ENCODE measurements at regions not wholly inside any gene's neighbourhood (a gene's known extent, or its start where the extent isn't known, plus 50 kb on each side); places are given as distances from the start of the nearest gene placed in this dataset.

DNA sequence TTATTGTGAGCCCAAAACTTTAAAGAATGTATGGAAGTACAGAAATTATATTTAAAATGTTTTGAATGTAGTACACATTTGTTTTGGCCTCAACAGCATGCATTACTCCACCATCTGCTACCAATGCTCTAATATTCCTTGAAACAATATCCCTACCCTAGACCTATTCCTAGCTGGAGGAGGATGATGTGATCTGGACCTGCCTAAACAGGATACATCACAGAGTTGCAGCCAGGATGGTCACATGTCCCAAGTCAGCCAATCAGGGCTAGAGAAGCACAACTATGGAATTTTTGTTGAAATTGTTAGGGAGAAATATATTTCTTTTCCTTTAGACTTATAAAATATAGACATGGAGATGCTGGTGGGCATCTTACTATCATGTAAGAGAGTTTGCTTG is 623.3 kb upstream of the NR5A2 start:
- Histone ChIP-seq H3K27me3 (ENCODE audit: control insufficient read depth in 1 of 2, insufficient read depth in 2 of 2, low read length in 2 of 2) (no peaks in the 10 kb centered on the region), H3K36me3 (ENCODE audit: control insufficient read depth in 2 of 2, insufficient read depth in 2 of 2, low read length in 2 of 2) (no peaks in the 10 kb centered on the region), H3K4me3 (ENCODE audit: low read length in 2 of 2) (no peak overlapping the region), H3K27ac (ENCODE audit: low read length) (no peak overlapping the region), H3K9me3 (ENCODE audit: control insufficient read depth in 2 of 2, low read length in 2 of 2) (no peaks in the 10 kb centered on the region), H3K9ac (ENCODE audit: low read length in 2 of 2) (no peak overlapping the region), H3K4me1 (ENCODE audit: control insufficient read depth, insufficient read depth, low read length) (no peaks in the 10 kb centered on the region)

DNA sequence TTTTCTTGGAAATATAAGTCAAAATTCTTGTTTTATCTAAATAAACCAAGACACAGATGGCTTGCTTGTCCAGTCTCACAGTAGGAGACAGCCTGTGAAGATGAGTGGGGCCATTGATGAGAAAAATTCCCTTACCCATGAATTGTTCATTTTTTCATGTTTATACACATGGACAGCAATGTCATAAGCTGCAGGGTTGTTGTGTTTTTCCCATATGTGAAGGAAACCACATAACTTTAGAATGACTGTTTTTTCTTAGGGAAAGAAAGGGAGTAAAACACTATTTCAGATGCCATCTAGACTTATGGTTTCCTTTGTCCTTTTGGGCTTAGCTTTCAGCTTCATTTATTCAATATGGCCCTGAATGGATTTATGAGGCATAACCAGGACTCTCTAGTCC is 622.5 kb upstream of the NR5A2 start:
- H3K4me3 ChIP-seq (ENCODE audit: low read length in 2 of 2), result no peak overlapping the region
- H3K27ac ChIP-seq (ENCODE audit: low read length), result no peak overlapping the region
- no peaks in the 10 kb centered on the region for H3K9me3 ChIP-seq (ENCODE audit: control insufficient read depth in 2 of 2, low read length in 2 of 2)
- no peaks in the 10 kb centered on the region for H3K27me3 ChIP-seq (ENCODE audit: control insufficient read depth in 1 of 2, insufficient read depth in 2 of 2, low read length in 2 of 2)
- no peaks in the 10 kb centered on the region for H3K4me1 ChIP-seq (ENCODE audit: control insufficient read depth, insufficient read depth, low read length)
- no peaks in the 10 kb centered on the region for H3K36me3 ChIP-seq (ENCODE audit: control insufficient read depth in 2 of 2, insufficient read depth in 2 of 2, low read length in 2 of 2)
- no peak overlapping the region for H3K9ac ChIP-seq (ENCODE audit: low read length in 2 of 2)

DNA sequence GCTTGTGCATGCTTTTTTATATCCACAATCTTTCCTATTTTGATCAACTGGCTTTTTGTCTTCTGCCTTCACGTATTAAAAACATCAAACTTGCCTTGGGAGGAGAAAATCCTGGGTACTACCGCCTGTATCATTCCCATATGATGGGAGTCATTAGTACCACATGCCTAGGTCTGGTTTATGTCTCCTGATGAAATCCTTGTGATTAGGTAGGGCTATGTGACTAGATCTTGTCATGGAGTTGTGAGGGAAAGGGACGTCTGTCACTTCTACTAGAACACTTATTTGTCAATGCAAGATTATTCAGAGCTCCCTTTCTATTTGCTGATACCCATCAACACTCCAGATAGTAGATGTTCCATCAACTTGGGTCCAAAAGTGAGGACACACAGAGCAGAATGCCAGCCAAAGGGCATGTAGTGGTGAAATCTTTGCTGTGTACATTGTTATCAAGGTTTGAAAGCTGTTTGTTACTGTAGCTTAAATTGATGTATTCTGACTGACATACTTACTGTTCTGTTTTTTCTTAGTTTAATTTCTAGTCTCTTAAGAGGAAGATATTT is 621.8 kb upstream of the NR5A2 start:
- no peaks in the 10 kb centered on the region for H3K9me3 ChIP-seq (ENCODE audit: control insufficient read depth in 2 of 2, low read length in 2 of 2)
- H3K36me3 ChIP-seq (ENCODE audit: control insufficient read depth in 2 of 2, insufficient read depth in 2 of 2, low read length in 2 of 2), result no peaks in the 10 kb centered on the region
- no peak overlapping the region for H3K27ac ChIP-seq (ENCODE audit: low read length)
- H3K4me1 ChIP-seq (ENCODE audit: control insufficient read depth, insufficient read depth, low read length), result no peaks in the 10 kb centered on the region
- no peaks in the 10 kb centered on the region for H3K27me3 ChIP-seq (ENCODE audit: control insufficient read depth in 1 of 2, insufficient read depth in 2 of 2, low read length in 2 of 2)
- no peak overlapping the region for H3K4me3 ChIP-seq (ENCODE audit: low read length in 2 of 2)
- H3K9ac ChIP-seq (ENCODE audit: low read length in 2 of 2), result no peak overlapping the region

DNA sequence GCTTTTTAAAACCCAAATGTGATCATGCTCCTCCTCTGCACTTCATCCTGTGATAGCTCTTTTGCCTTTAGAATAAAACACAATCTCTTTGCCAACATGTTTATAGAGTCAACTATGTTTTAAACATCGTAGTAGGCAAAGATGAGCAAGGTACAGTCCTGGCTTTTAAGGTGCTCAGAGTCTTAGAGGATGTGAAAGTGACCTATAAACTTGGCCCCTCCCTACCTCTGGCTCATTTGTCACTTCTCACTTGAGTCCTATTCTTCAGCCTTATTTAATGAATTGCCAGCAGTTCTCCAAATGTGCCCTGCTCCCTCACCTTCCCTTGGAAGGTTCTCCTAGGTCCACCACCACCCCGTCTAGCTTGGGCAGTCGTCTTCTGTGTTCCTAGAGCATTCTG is 617.0 kb upstream of the NR5A2 start:
- H3K9ac ChIP-seq (ENCODE audit: low read length in 2 of 2), result no peak overlapping the region
- no peak overlapping the region for H3K27ac ChIP-seq (ENCODE audit: low read length)
- H3K4me1 ChIP-seq (ENCODE audit: control insufficient read depth, insufficient read depth, low read length), result no peaks in the 10 kb centered on the region
- H3K9me3 ChIP-seq (ENCODE audit: control insufficient read depth in 2 of 2, low read length in 2 of 2), result no peaks in the 10 kb centered on the region
- no peaks in the 10 kb centered on the region for H3K36me3 ChIP-seq (ENCODE audit: control insufficient read depth in 2 of 2, insufficient read depth in 2 of 2, low read length in 2 of 2)
- no peak overlapping the region for H3K4me3 ChIP-seq (ENCODE audit: low read length in 2 of 2)
- H3K27me3 ChIP-seq (ENCODE audit: control insufficient read depth in 1 of 2, insufficient read depth in 2 of 2, low read length in 2 of 2), result no peaks in the 10 kb centered on the region

DNA sequence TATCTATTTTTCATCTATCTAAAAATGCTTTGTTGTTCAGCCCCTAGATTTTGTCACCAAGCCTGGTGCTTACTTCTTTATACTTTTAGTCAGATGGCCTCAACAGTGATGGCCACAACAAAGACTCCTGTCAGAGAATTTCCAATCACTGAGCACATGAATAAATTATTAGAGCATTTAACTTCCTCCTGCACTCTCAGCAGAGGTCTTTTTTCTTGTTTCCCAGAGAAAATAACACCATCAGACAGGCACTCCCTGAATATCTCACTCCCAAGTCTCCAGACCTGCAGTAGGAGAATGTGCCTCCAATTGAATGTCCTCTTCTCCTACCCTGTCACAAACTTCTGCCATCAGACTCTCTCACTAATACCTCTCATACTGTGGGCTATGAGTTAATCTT is 616.0 kb upstream of the NR5A2 start:
- H3K36me3 ChIP-seq (ENCODE audit: control insufficient read depth in 2 of 2, insufficient read depth in 2 of 2, low read length in 2 of 2), result no peaks in the 10 kb centered on the region
- H3K27me3 ChIP-seq (ENCODE audit: control insufficient read depth in 1 of 2, insufficient read depth in 2 of 2, low read length in 2 of 2), result no peaks in the 10 kb centered on the region
- no peak overlapping the region for H3K4me3 ChIP-seq (ENCODE audit: low read length in 2 of 2)
- peaks cover 0 to 8% of the 10 kb centered on the region in 2 donors for H3K9me3 ChIP-seq (ENCODE audit: control insufficient read depth in 2 of 2, low read length in 2 of 2)
- H3K27ac ChIP-seq (ENCODE audit: low read length), result no peak overlapping the region
- H3K9ac ChIP-seq (ENCODE audit: low read length in 2 of 2), result no peak overlapping the region
- no peaks in the 10 kb centered on the region for H3K4me1 ChIP-seq (ENCODE audit: control insufficient read depth, insufficient read depth, low read length)

DNA sequence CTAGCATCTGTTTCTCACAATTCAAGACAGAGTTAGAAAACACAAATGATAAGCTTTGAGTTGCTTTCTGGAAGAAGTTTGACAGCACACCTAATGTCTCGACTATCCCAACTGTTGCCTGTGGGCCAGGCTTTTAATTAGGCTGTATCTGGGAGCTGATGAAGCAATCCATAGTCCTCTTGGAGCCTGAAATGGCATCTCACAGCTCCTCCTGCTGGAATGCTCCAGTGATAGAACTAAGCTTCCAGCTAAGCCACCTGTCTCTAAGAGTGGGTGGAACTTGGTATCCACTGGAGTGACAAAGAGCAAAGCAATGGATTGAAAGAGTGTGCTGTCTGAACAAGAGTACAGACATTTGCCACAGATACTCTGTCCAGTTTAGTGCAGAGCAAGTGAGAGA is 605.3 kb upstream of the NR5A2 start:
- H3K27me3 ChIP-seq (ENCODE audit: control insufficient read depth in 1 of 2, insufficient read depth in 2 of 2, low read length in 2 of 2), result no peaks in the 10 kb centered on the region
- no peaks in the 10 kb centered on the region for H3K9me3 ChIP-seq (ENCODE audit: control insufficient read depth in 2 of 2, low read length in 2 of 2)
- no peak overlapping the region for H3K4me3 ChIP-seq (ENCODE audit: low read length in 2 of 2)
- no peaks in the 10 kb centered on the region for H3K36me3 ChIP-seq (ENCODE audit: control insufficient read depth in 2 of 2, insufficient read depth in 2 of 2, low read length in 2 of 2)
- no peak overlapping the region for H3K27ac ChIP-seq (ENCODE audit: low read length)
- no peaks in the 10 kb centered on the region for H3K4me1 ChIP-seq (ENCODE audit: control insufficient read depth, insufficient read depth, low read length)
- no peak overlapping the region for H3K9ac ChIP-seq (ENCODE audit: low read length in 2 of 2)

DNA sequence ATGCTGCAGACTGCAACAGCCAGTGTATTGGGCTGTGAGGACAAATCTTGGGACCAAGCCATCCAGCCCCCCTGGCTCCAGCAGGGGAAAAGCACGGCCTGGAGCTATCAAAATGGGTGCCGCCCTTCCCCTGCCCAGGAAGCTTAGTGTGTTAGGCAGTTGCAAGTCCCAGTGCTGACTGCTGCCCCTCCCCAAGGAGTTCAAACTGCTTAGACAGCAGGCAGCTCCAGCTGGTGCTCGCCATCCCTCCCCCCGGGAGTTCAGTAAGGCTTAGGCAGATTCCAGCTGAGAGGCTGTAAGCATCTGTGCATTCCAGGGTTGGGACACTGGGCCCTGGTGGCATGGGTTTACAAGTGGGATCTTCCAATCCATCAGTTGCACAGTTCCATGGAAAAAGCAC is 579.6 kb upstream of the NR5A2 start:
- Histone ChIP-seq H3K27me3 (ENCODE audit: control insufficient read depth in 1 of 2, insufficient read depth in 2 of 2, low read length in 2 of 2) (no peaks in the 10 kb centered on the region), H3K4me1 (ENCODE audit: control insufficient read depth, insufficient read depth, low read length) (no peaks in the 10 kb centered on the region), H3K4me3 (ENCODE audit: low read length in 2 of 2) (no peak overlapping the region), H3K9ac (ENCODE audit: low read length in 2 of 2) (no peak overlapping the region), H3K36me3 (ENCODE audit: control insufficient read depth in 2 of 2, insufficient read depth in 2 of 2, low read length in 2 of 2) (no peaks in the 10 kb centered on the region), H3K27ac (ENCODE audit: low read length) (no peak overlapping the region), H3K9me3 (ENCODE audit: control insufficient read depth in 2 of 2, low read length in 2 of 2) (no peaks in the 10 kb centered on the region)

DNA sequence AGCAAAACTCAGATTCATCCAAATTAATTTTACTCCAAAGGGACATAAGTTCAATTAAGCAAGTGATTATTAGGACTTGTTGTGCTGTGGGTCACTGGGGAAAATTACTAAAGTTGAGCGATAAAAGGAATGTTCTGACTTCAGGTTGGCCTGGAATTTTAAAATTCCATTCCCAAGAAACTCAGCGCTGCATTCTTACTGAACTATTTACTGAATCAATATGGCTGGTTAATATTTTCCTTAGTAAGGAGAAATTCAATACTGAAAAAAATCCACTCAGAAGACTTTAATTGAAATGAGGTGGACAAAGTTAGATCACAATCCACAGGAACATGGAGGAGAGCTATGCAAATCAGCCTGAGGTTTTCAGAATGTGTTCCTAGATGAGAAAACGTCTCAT is 578.9 kb upstream of the NR5A2 start:
- Histone ChIP-seq H3K9me3 (ENCODE audit: control insufficient read depth in 2 of 2, low read length in 2 of 2) (no peaks in the 10 kb centered on the region), H3K27ac (ENCODE audit: low read length) (no peak overlapping the region), H3K27me3 (ENCODE audit: control insufficient read depth in 1 of 2, insufficient read depth in 2 of 2, low read length in 2 of 2) (no peaks in the 10 kb centered on the region), H3K4me3 (ENCODE audit: low read length in 2 of 2) (no peak overlapping the region), H3K4me1 (ENCODE audit: control insufficient read depth, insufficient read depth, low read length) (no peaks in the 10 kb centered on the region), H3K9ac (ENCODE audit: low read length in 2 of 2) (no peak overlapping the region), H3K36me3 (ENCODE audit: control insufficient read depth in 2 of 2, insufficient read depth in 2 of 2, low read length in 2 of 2) (no peaks in the 10 kb centered on the region)

- Histone ChIP-seq H3K9ac (ENCODE audit: low read length in 2 of 2) (no peak overlapping the region), H3K9me3 (ENCODE audit: control insufficient read depth in 2 of 2, low read length in 2 of 2) (no peaks in the 10 kb centered on the region), H3K4me3 (ENCODE audit: low read length in 2 of 2) (no peak overlapping the region), H3K27ac (ENCODE audit: low read length) (no peak overlapping the region), H3K27me3 (ENCODE audit: control insufficient read depth in 1 of 2, insufficient read depth in 2 of 2, low read length in 2 of 2) (no peaks in the 10 kb centered on the region), H3K36me3 (ENCODE audit: control insufficient read depth in 2 of 2, insufficient read depth in 2 of 2, low read length in 2 of 2) (no peaks in the 10 kb centered on the region), H3K4me1 (ENCODE audit: control insufficient read depth, insufficient read depth, low read length) (no peaks in the 10 kb centered on the region)
Measured at GRCh38 chr1:199449221-199449620, 578.3 kb upstream of the NR5A2 start.

GRCh38 chr1:199449681-199450080 is 577.8 kb upstream of the NR5A2 start:
- no peak overlapping the region for H3K4me3 ChIP-seq (ENCODE audit: low read length in 2 of 2)
- no peaks in the 10 kb centered on the region for H3K27me3 ChIP-seq (ENCODE audit: control insufficient read depth in 1 of 2, insufficient read depth in 2 of 2, low read length in 2 of 2)
- H3K36me3 ChIP-seq (ENCODE audit: control insufficient read depth in 2 of 2, insufficient read depth in 2 of 2, low read length in 2 of 2), result no peaks in the 10 kb centered on the region
- no peaks in the 10 kb centered on the region for H3K9me3 ChIP-seq (ENCODE audit: control insufficient read depth in 2 of 2, low read length in 2 of 2)
- H3K27ac ChIP-seq (ENCODE audit: low read length), result no peak overlapping the region
- H3K9ac ChIP-seq (ENCODE audit: low read length in 2 of 2), result no peak overlapping the region
- no peaks in the 10 kb centered on the region for H3K4me1 ChIP-seq (ENCODE audit: control insufficient read depth, insufficient read depth, low read length)

GRCh38 chr1:199452627-199453026 is 574.9 kb upstream of the NR5A2 start:
- Histone ChIP-seq H3K4me1 (ENCODE audit: control insufficient read depth, insufficient read depth, low read length) (no peaks in the 10 kb centered on the region), H3K36me3 (ENCODE audit: control insufficient read depth in 2 of 2, insufficient read depth in 2 of 2, low read length in 2 of 2) (no peaks in the 10 kb centered on the region), H3K4me3 (ENCODE audit: low read length in 2 of 2) (no peak overlapping the region), H3K27me3 (ENCODE audit: control insufficient read depth in 1 of 2, insufficient read depth in 2 of 2, low read length in 2 of 2) (no peaks in the 10 kb centered on the region), H3K9ac (ENCODE audit: low read length in 2 of 2) (no peak overlapping the region), H3K27ac (ENCODE audit: low read length) (no peak overlapping the region), H3K9me3 (ENCODE audit: control insufficient read depth in 2 of 2, low read length in 2 of 2) (no peaks in the 10 kb centered on the region)

Measured in stomach smooth muscle (tissue), 2 donors.